HG02973 (cell line): ENCODE measurements at regions not wholly inside any gene's neighbourhood (a gene's known extent, or its start where the extent isn't known, plus 50 kb on each side); places are given as distances from the start of the nearest gene placed in this dataset.

ENCODE experiments used
- ATAC-seq: cut with Tn5 transposase; IDR thresholded peaks from one replicate; pipeline ENCODE4 v1.9.1; 2021; ENCODE audit warnings: moderate library complexity; ENCODE audit not compliant: unreplicated experiment

DNA sequence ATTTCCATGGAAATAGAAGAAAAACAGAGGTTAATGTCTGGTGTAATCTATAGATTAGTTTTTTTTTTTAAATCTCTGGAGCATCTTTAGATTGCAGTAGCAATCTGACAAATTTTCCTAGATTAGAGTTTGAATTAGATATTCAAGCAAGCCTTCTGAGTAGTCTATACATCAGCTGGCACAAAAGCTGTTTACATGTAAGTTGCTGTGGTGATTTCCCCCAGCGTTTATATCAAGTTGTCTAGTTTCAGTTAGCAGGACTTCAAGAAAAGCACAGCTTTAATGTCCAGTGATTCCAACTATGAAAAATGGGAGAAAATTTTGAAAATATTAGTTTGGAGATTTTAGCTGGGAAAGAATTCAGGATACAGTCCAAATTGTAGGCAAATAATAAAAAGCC is 605.0 kb upstream of the USP15 start:
- no peak for ATAC-seq

DNA sequence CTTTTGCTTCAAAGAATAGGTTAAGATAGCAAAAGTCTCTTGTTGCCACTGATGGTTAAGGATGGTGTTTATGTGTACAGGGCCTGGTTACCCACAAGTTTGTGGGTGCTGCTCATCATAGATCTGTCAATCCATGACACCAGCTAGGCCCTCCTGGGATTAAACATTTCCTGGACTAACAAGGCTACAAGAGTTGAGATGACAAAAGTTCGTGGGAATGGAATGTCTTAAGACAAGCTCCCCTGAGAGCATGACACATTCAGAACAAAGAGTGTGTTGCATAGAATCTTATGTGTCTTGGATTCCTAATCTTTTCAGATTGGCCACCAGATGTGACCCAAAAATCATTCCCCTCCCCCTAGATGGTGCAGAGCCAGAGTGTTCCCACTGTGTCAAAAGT is 592.5 kb upstream of the USP15 start:
- no peak for ATAC-seq

GRCh38 chr12:61676520-61676919 is 583.7 kb upstream of the USP15 start:
- no peak for ATAC-seq

- no peak for ATAC-seq
Observed at GRCh38 chr12:61687407-61687806, 572.8 kb upstream of the USP15 start.

DNA sequence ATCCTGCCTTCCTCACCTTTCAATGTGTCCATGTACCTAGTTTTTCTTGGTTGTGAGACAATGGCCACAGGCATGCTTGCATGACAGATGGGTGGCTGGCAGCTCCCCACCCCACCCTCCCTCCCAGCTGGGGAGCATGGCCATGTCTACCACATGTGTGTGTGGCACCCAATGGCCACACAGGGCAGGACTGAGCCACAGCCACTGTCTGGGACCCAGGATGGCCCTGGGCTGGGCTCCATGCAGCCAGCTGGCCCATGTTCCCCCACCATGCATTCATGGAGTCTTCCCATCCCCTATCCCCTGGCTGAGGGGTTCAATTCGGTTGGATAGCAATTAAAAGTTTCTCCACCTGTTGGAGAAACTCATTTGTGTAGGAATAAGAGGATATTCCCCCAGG is 566.0 kb upstream of the USP15 start:
- no peak for ATAC-seq

DNA sequence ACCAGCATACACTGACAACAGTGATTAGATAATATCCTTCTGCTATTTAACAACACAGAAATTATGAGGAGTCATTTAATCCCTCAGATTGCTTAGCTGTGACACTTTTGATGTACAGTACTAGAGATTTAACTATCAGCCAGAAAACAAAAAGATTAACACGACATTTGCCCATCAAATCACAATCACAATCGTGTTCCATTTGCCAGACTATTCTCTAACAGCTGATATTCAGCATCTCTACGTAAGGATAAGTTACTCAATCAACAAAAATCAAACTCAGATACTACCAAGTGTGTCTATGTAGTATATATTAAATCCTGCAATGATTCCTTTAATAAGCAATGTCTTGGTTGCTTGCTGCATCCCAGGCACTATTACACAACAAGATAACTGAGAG is 558.7 kb upstream of the USP15 start:
- no peak for ATAC-seq

- no peak for ATAC-seq
Observed at GRCh38 chr12:61706783-61707182, 553.4 kb upstream of the USP15 start.

DNA sequence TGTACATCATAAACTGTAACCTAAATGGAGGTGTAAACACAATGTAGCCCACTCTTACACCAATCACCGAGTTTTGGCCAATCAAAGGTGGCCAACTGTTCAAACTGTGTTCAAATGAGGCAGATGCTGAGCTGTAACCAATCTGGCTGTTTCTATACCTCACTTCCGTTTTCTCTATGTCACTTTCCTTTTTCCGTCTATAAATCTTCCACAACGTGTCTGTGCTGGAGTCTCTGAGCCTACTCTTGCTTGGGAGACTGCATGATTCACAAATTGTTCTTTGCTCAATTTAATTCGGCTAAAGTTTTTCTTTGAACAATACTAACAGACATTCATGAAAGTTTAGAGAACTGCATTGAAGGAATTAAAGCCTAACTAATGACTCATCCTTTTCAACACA is 547.1 kb upstream of the USP15 start:
- ATAC-seq = no peak

DNA sequence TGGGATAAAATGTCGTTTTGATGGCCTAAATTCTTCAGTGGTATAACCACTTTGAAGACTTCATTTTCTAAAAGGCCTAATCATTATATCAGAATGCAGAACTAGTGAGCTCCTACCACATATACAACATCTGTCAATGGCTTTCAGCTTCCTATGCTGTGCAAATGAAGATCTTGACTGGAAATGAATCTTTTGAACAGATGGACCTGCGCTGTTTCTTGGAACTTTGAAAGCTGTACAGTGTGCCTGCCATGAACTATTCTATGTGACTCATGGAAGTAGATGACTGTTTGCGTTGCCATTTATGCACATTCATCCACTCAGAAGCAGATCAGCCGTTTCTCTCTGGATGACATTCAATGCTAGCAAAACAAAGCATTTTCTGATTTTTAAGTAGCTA is 542.2 kb upstream of the USP15 start:
- ATAC-seq = no peak

GRCh38 chr12:61739925-61740324 is 520.3 kb upstream of the USP15 start:
- ATAC-seq = no peak

- ATAC-seq = no peak
Observed at GRCh38 chr12:61750604-61751003, 509.6 kb upstream of the USP15 start.

GRCh38 chr12:61754214-61754613 is 506.0 kb upstream of the USP15 start:
- ATAC-seq = no peak

GRCh38 chr12:61757831-61758505 is 502.2 kb upstream of the USP15 start:
- no peak for ATAC-seq

- ATAC-seq = no peak
Observed at GRCh38 chr12:61758661-61759060, 501.5 kb upstream of the USP15 start.

DNA sequence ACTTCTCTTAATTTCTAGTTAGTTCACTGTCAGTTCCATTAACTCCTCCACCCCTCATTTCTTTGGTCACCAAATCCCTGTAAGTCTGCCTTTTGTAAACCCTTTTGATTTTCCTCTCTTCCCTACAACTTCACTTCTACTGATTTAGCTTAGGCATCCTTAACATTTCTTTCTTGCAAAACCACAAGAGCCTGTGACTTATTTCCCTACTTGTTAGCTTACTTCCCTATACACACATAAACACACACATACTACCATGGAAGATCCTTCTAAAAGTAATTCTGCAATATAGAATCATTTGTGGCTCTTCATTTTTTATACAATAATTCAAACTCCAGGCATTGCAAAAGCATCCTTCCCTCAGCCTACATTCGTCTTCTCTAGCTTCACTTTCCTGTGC is 494.3 kb upstream of the USP15 start:
- no peak for ATAC-seq

DNA sequence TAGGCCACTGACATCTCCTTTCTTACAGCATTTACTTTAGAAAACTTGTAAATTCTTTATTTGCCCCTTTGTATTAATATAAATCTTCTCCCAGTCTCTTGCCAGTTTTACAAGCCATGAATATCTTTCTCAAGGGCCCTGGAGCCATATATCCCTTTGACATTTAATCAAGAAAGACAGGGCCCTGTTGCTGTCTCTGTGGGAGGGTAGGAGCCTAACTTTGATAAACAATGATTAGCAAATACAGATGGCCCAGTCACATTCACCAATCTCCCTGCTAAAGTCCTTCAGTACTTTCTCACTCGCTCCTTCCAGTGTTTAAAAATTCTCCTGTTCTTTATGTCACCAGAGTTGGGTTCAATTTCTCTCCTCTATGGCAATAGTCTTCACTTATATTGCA is 479.8 kb upstream of the USP15 start:
- no peak for ATAC-seq

GRCh38 chr12:61781021-61781581 is 479.1 kb upstream of the USP15 start:
- ATAC-seq = no peak

GRCh38 chr12:61796846-61797245 is 463.4 kb upstream of the USP15 start:
- no peak for ATAC-seq

- no peak for ATAC-seq
Observed at GRCh38 chr12:61797266-61797665, 462.9 kb upstream of the USP15 start.

GRCh38 chr12:61798778-61799177 is 461.4 kb upstream of the USP15 start:
- ATAC-seq = no peak

DNA sequence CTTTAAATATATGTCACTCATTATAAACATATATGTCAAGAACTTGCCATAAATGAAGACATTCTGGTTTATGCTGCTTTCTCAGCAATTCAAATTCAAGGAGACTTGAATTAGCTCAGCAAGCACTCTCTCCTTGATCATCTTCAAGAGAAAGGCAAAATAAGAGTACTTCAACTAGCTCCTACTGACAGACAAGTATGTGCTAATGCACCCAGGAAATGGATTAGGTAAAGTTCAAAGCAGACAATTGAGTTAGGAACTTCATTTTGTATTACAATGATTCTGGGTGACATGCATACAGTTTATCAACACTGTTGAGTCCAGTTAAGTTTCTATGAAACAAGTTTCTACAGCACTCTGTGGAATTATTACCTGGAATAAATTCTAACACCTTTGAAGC is 455.9 kb upstream of the USP15 start:
- ATAC-seq = no peak

DNA sequence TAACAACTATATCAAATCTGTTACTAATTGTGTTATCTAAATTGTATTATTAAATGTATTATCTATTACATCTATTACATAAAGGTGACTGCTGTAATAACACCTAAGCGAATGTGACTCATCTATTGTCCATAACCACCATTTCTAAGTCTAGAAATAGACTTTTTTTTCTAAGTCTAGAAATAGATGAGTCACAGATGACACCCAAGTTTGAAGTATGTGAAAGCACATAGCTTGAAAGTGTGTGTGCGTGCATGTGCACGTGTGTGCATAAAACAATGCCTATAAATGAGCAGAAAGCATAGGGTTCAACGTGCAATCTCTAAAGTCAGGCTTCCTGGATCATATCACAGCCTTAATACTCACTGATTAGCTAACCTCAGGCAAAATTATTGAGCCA is 451.3 kb upstream of the USP15 start:
- no peak for ATAC-seq

- ATAC-seq = no peak
Observed at GRCh38 chr12:61810486-61810885, 449.7 kb upstream of the USP15 start.
